ENCODE measurements at regions not wholly inside any gene's neighbourhood (a gene's known extent, or its start where the extent isn't known, plus 50 kb on each side); places are given as distances from the start of the nearest gene placed in this dataset.

GRCh38 chr2:120552800-120553481, 182.7 kb upstream of the GLI2 start:
- peaks cover 16% of the 10 kb centered on the region for H3K4me1 ChIP-seq (ENCODE audit: insufficient read depth)
- H3K36me3 ChIP-seq (replicated peaks; ENCODE audit: insufficient read depth, low read depth) = no peaks in the 10 kb centered on the region
- no peaks in the 10 kb centered on the region for H3K9me3 ChIP-seq (ENCODE audit: low read depth)
- H3K79me2 ChIP-seq = no peaks in the 10 kb centered on the region
- 11% methylated on average over 24 of the region's 24 CpGs for WGBS (ENCODE audit: low lambda C conversion rate, missing lambda C conversion rate)
- H3K27me3 ChIP-seq = no peaks in the 10 kb centered on the region
- H3K4me3 ChIP-seq = no peak overlapping the region
- TF ChIP-seq EZH2phosphoT487 (IDR thresholded peaks at IDR 0.05; ENCODE audit: low read depth, severe bottlenecking, unreplicated experiment) = no peak
- TF ChIP-seq, protein P1, sequence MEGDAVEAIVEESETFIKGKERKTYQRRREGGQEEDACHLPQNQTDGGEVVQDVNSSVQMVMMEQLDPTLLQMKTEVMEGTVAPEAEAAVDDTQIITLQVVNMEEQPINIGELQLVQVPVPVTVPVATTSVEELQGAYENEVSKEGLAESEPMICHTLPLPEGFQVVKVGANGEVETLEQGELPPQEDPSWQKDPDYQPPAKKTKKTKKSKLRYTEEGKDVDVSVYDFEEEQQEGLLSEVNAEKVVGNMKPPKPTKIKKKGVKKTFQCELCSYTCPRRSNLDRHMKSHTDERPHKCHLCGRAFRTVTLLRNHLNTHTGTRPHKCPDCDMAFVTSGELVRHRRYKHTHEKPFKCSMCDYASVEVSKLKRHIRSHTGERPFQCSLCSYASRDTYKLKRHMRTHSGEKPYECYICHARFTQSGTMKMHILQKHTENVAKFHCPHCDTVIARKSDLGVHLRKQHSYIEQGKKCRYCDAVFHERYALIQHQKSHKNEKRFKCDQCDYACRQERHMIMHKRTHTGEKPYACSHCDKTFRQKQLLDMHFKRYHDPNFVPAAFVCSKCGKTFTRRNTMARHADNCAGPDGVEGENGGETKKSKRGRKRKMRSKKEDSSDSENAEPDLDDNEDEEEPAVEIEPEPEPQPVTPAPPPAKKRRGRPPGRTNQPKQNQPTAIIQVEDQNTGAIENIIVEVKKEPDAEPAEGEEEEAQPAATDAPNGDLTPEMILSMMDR (IDR thresholded peaks at IDR 0.05; ENCODE audit: poor library complexity) = peak; percentile 61
- peak; percentile 93 for DNase-seq (ENCODE audit: low spot score)
- no peaks in the 10 kb centered on the region for H4K20me1 ChIP-seq (ENCODE audit: insufficient read depth, poor library complexity, severe bottlenecking)
- H2AFZ ChIP-seq = no peak overlapping the region
- no peak overlapping the region for H3K27ac ChIP-seq
- H3K4me2 ChIP-seq = peak overlapping the region; percentile 56
- H3K9me2 ChIP-seq (replicated peaks; ENCODE audit: insufficient read depth) = no peaks in the 10 kb centered on the region

DNA sequence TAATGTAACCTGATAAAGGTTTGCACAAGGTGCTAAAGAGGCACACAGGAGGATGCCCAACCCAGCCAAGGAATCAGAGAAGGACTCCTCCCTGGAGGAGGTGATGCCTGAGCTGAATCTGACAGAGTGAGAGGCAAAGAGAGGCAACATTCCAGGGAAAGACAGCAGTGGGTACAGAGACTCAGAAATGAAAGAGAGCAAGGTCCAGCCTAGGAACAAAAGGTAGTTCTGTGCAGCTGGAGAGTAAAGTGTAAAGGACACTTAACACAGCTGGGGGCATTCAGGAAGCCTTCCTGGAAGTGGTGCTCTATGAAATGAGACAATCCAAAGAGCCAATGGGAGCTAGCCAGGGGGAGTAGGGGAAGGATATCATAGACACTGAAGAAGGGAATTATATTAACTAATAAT, 181.0 kb upstream of the GLI2 start:
- Histone ChIP-seq H3K4me2 (no peak overlapping the region), H3K27me3 (no peaks in the 10 kb centered on the region), H3K79me2 (no peaks in the 10 kb centered on the region), H4K20me1 (ENCODE audit: insufficient read depth, poor library complexity, severe bottlenecking) (no peaks in the 10 kb centered on the region), H3K9me2 (replicated peaks; ENCODE audit: insufficient read depth) (no peaks in the 10 kb centered on the region), H3K27ac (peak overlapping the region; percentile 14), H3K9me3 (ENCODE audit: low read depth) (no peaks in the 10 kb centered on the region), H3K36me3 (replicated peaks; ENCODE audit: insufficient read depth, low read depth) (no peaks in the 10 kb centered on the region), H2AFZ (no peak overlapping the region), H3K4me3 (no peak overlapping the region), H3K4me1 (ENCODE audit: insufficient read depth) (peaks cover 16% of the 10 kb centered on the region)
- DNase-seq (ENCODE audit: low spot score) = no peak
- TF ChIP-seq, protein P1 (IDR thresholded peaks at IDR 0.05; ENCODE audit: poor library complexity) = no peak

- no peaks in the 10 kb centered on the region for H3K36me3 ChIP-seq (replicated peaks; ENCODE audit: insufficient read depth, low read depth)
- H2AFZ ChIP-seq = no peak overlapping the region
- H3K27me3 ChIP-seq = no peaks in the 10 kb centered on the region
- no peaks in the 10 kb centered on the region for H4K20me1 ChIP-seq (ENCODE audit: insufficient read depth, poor library complexity, severe bottlenecking)
- 86% methylated on average over 4 of the region's 4 CpGs for WGBS (ENCODE audit: low lambda C conversion rate, missing lambda C conversion rate)
- H3K4me2 ChIP-seq = no peak overlapping the region
- H3K9me2 ChIP-seq (replicated peaks; ENCODE audit: insufficient read depth) = no peaks in the 10 kb centered on the region
- no peaks in the 10 kb centered on the region for H3K9me3 ChIP-seq (ENCODE audit: low read depth)
- no peaks in the 10 kb centered on the region for H3K79me2 ChIP-seq
- H3K4me3 ChIP-seq = no peak overlapping the region
- no peak for DNase-seq (ENCODE audit: low spot score)
- peak overlapping the region; percentile 14 for H3K27ac ChIP-seq
- peaks cover 20% of the 10 kb centered on the region for H3K4me1 ChIP-seq (ENCODE audit: insufficient read depth)
- TF ChIP-seq EZH2phosphoT487 (IDR thresholded peaks at IDR 0.05; ENCODE audit: low read depth, severe bottlenecking, unreplicated experiment) (no peak), EZH2 (IDR thresholded peaks at IDR 0.05; ENCODE audit: borderline replicate concordance) (no peak)
- TF ChIP-seq, protein P1 (IDR thresholded peaks at IDR 0.05; ENCODE audit: poor library complexity) = no peak
Measured at GRCh38 chr2:120555092-120555491, 180.6 kb upstream of the GLI2 start.

- 36% methylated on average over 3 of the region's 3 CpGs for WGBS (ENCODE audit: low lambda C conversion rate, missing lambda C conversion rate)
Measured at GRCh38 chr2:120556911-120557310, 178.8 kb upstream of the GLI2 start.

More at GRCh38 chr2:120556911-120557310, 178.8 kb upstream of the GLI2 start:
- TF ChIP-seq, protein P1 (IDR thresholded peaks at IDR 0.05; ENCODE audit: poor library complexity) = no peak
- TF ChIP-seq EZH2phosphoT487 (IDR thresholded peaks at IDR 0.05; ENCODE audit: low read depth, severe bottlenecking, unreplicated experiment) (no peak), EZH2 (IDR thresholded peaks at IDR 0.05; ENCODE audit: borderline replicate concordance) (no peak)
- no peaks in the 10 kb centered on the region for H4K20me1 ChIP-seq (ENCODE audit: insufficient read depth, poor library complexity, severe bottlenecking)
- DNase-seq (ENCODE audit: low spot score) = no peak
- H3K79me2 ChIP-seq = no peaks in the 10 kb centered on the region
- no peaks in the 10 kb centered on the region for H3K9me3 ChIP-seq (ENCODE audit: low read depth)
- no peak overlapping the region for H3K27ac ChIP-seq
- H3K9me2 ChIP-seq (replicated peaks; ENCODE audit: insufficient read depth) = no peaks in the 10 kb centered on the region
- no peak overlapping the region for H3K4me2 ChIP-seq
- no peak overlapping the region for H2AFZ ChIP-seq
- H3K4me3 ChIP-seq = no peak overlapping the region
- no peaks in the 10 kb centered on the region for H3K27me3 ChIP-seq
- H3K4me1 ChIP-seq (ENCODE audit: insufficient read depth) = peaks cover 20% of the 10 kb centered on the region
- no peaks in the 10 kb centered on the region for H3K36me3 ChIP-seq (replicated peaks; ENCODE audit: insufficient read depth, low read depth)

Measured in hepatocyte (in vitro differentiated cells).